Common myeloid progenitor, CD34-positive (primary cell): ENCODE measurements at regions not wholly inside any gene's neighbourhood (a gene's known extent, or its start where the extent isn't known, plus 50 kb on each side); places are given as distances from the start of the nearest gene placed in this dataset.
"Not testable (repeated sequence)": the region's sequence is repeated elsewhere in the genome, so short reads cannot be mapped to it uniquely, and the experiment has no call there.

ENCODE experiments used
- CTCF ChIA-PET: fragments of 350-600 bp; sonication (Branson Sonifier 250); formaldehyde crosslinking; loops from one replicate; lab custom pipeline; 2021; ENCODE audit warnings: antibody characterized with exemption; lab: Charles Lee
- POLR2A ChIA-PET: fragments of 350-600 bp; sonication (Branson Sonifier 250); formaldehyde crosslinking; loops from one replicate; lab custom pipeline; 2021; ENCODE audit warnings: antibody characterized with exemption; lab: Charles Lee
- DNase-seq, 3 donors: peaks; one replicate each; pipeline versions ENCODE4 v3.0.0 to v3.0.0-alpha.2; 2013
- H3K27ac ChIP-seq, 2 experiments: 1 replicate in 1 of 2; 2 replicates in 1 of 2; pipeline ENCODE4 v1.7.0; 2013; ENCODE audit warnings: inconsistent platforms in 2 of 2, low read length in 2 of 2, mild to moderate bottlenecking in 2 of 2, low read depth in 1 of 2, moderate library complexity in 1 of 2; ENCODE audit not compliant: severe bottlenecking in 2 of 2, insufficient read depth in 1 of 2, poor library complexity in 1 of 2
- H3K27me3 ChIP-seq, 5 experiments: replicated peaks in 2 of 5; 1 replicate in 3 of 5; 2 replicates in 2 of 5; pipeline versions ENCODE4 v1.6.1 to v1.7.0; 2013; ENCODE audit warnings: low read length in 4 of 5, mild to moderate bottlenecking in 2 of 5, moderate library complexity in 2 of 5, inconsistent platforms in 1 of 5; ENCODE audit not compliant: insufficient read depth in 5 of 5, control insufficient read depth in 4 of 5
- H3K36me3 ChIP-seq, 4 experiments: 1 replicate in 2 of 4; 2 replicates in 2 of 4; pipeline versions ENCODE4 v1.6.1 to v1.7.0; 2013; ENCODE audit warnings: low read length in 3 of 4, control low read depth in 1 of 4, mild to moderate bottlenecking in 1 of 4; ENCODE audit not compliant: control insufficient read depth in 4 of 4, insufficient read depth in 4 of 4
- H3K4me1 ChIP-seq, 4 experiments: 1 replicate in 3 of 4; 2 replicates in 1 of 4; pipeline versions ENCODE4 v1.6.1 to v1.7.1; 2013; ENCODE audit warnings: low read length in 3 of 4, mild to moderate bottlenecking in 3 of 4, control low read depth in 1 of 4, inconsistent platforms in 1 of 4, moderate library complexity in 1 of 4; ENCODE audit not compliant: control insufficient read depth in 4 of 4, insufficient read depth in 4 of 4; ENCODE audit errors: control extremely low read depth in 1 of 4
- H3K4me3 ChIP-seq, 7 experiments: 1 replicate in 4 of 7; 2 replicates in 3 of 7; pipeline versions ENCODE4 v1.5.1 to v1.7.0; 2013; ENCODE audit warnings: mild to moderate bottlenecking in 7 of 7, low read length in 6 of 7, moderate library complexity in 6 of 7, inconsistent platforms in 2 of 7, low read depth in 2 of 7, control low read depth in 1 of 7; ENCODE audit not compliant: insufficient read depth in 4 of 7, control insufficient read depth in 1 of 7; ENCODE audit errors: extremely low read depth in 1 of 7
- H3K9me3 ChIP-seq, 5 experiments: 1 replicate in 4 of 5; 2 replicates in 1 of 5; pipeline versions ENCODE4 v1.6.1 to v1.7.1; 2013; ENCODE audit warnings: low read length in 4 of 5, mild to moderate bottlenecking in 2 of 5, inconsistent platforms in 1 of 5, low read depth in 1 of 5, moderate library complexity in 1 of 5; ENCODE audit not compliant: control insufficient read depth in 4 of 5, insufficient read depth in 2 of 5; ENCODE audit errors: control extremely low read depth in 1 of 5
- WGBS: methylation state at CpG from one replicate; pipeline ENCODE4 v1.1.5; 2013; ENCODE audit not compliant: insufficient coverage; 5-methylcytosine and 5-hydroxymethylcytosine counted together

GRCh38 chrX:27251369-27251768 lies 211.8 kb downstream of the PPP4R3C start:
- Histone ChIP-seq H3K9me3 (no peaks in the 10 kb centered on the region), H3K36me3 (no peaks in the 10 kb centered on the region), H3K4me1 (no peaks in the 10 kb centered on the region), H3K27ac (no peak overlapping the region), H3K4me3 (no peak overlapping the region), H3K27me3 (no peaks in the 10 kb centered on the region)
- POLR2A ChIA-PET, result no interaction called here
- CTCF ChIA-PET, result no interaction called here
- WGBS, result 40% methylated on average over 1 of the region's 3 CpGs
- DNase-seq, result no peak

- Histone ChIP-seq H3K4me1 (no peaks in the 10 kb centered on the region), H3K27me3 (no peaks in the 10 kb centered on the region), H3K36me3 (no peaks in the 10 kb centered on the region), H3K9me3 (no peaks in the 10 kb centered on the region), H3K4me3 (no peak overlapping the region), H3K27ac (no peak overlapping the region)
- POLR2A ChIA-PET, result no interaction called here
- no peak for DNase-seq
- CTCF ChIA-PET, result no interaction called here
- WGBS, result no CpG with 5 or more reads among the region's 1 CpG
Observed at GRCh38 chrX:27242581-27242980, 220.6 kb downstream of the PPP4R3C start.

- no peak overlapping the region for H3K4me3 ChIP-seq
- no peak overlapping the region for H3K27ac ChIP-seq
- no peaks in the 10 kb centered on the region for H3K9me3 ChIP-seq
- CTCF ChIA-PET, result no interaction called here
- H3K27me3 ChIP-seq, result no peaks in the 10 kb centered on the region
- DNase-seq, result no peak
- H3K36me3 ChIP-seq, result no peaks in the 10 kb centered on the region
- no peaks in the 10 kb centered on the region for H3K4me1 ChIP-seq
- POLR2A ChIA-PET, result no interaction called here
Observed at GRCh38 chrX:27241981-27242380, 221.2 kb downstream of the PPP4R3C start.

GRCh38 chrX:27240042-27240441 lies 223.1 kb downstream of the PPP4R3C start:
- H3K36me3 ChIP-seq, H3K4me3 ChIP-seq, CTCF ChIA-PET, H3K27me3 ChIP-seq, H3K9me3 ChIP-seq, H3K27ac ChIP-seq, H3K4me1 ChIP-seq, POLR2A ChIA-PET, DNase-seq: not testable (repeated sequence)
- 83% methylated on average over 4 of the region's 4 CpGs for WGBS

- H3K36me3 ChIP-seq, result no peaks in the 10 kb centered on the region
- H3K4me3 ChIP-seq, result no peak overlapping the region
- ChIA-PET CTCF (no interaction called here), POLR2A (no interaction called here)
- H3K27me3 ChIP-seq, result no peaks in the 10 kb centered on the region
- H3K27ac ChIP-seq, result no peak overlapping the region
- no peaks in the 10 kb centered on the region for H3K9me3 ChIP-seq
- no peaks in the 10 kb centered on the region for H3K4me1 ChIP-seq
- DNase-seq, result no peak
Observed at GRCh38 chrX:27236681-27237080, 226.5 kb downstream of the PPP4R3C start.

GRCh38 chrX:27229721-27230120 lies 233.4 kb downstream of the PPP4R3C start:
- POLR2A ChIA-PET, result no interaction called here
- CTCF ChIA-PET, result no interaction called here
- 100% methylated on average over 1 of the region's 2 CpGs for WGBS
- Histone ChIP-seq H3K36me3 (no peaks in the 10 kb centered on the region), H3K4me3 (no peak overlapping the region), H3K27ac (no peak overlapping the region), H3K9me3 (no peaks in the 10 kb centered on the region), H3K4me1 (no peaks in the 10 kb centered on the region), H3K27me3 (no peaks in the 10 kb centered on the region)
- DNase-seq, result no peak

GRCh38 chrX:27222661-27223060 lies 240.5 kb downstream of the PPP4R3C start:
- WGBS, result 100% methylated on average over 1 of the region's 8 CpGs
- no peak overlapping the region for H3K27ac ChIP-seq
- H3K36me3 ChIP-seq, result no peaks in the 10 kb centered on the region
- no peak for DNase-seq
- CTCF ChIA-PET, result no interaction called here
- H3K4me1 ChIP-seq, result no peaks in the 10 kb centered on the region
- H3K4me3 ChIP-seq, result no peak overlapping the region
- no peaks in the 10 kb centered on the region for H3K9me3 ChIP-seq
- POLR2A ChIA-PET, result no interaction called here
- no peaks in the 10 kb centered on the region for H3K27me3 ChIP-seq
